Astrocyte (in vitro differentiated cells and primary cell): ENCODE measurements at regions not wholly inside any gene's neighbourhood (a gene's known extent, or its start where the extent isn't known, plus 50 kb on each side); places are given as distances from the start of the nearest gene placed in this dataset.

ENCODE experiments used
- DNase-seq: peaks from one replicate; pipeline ENCODE4 v3.0.0-alpha.2; 2010; ENCODE audit warnings: low read depth
- FAIRE-seq: peaks from 2 replicates; lab custom pipeline; 2011; peaks lifted over from hg19 to GRCh38; lab: Jason Lieb, UNC
- H2AFZ ChIP-seq: 2 replicates; pipeline ENCODE4 v1.6.0; 2012; ENCODE audit warnings: low read depth, low read length, inconsistent platforms
- H3K27ac ChIP-seq: 2 replicates; pipeline ENCODE4 v1.5.1; 2011; ENCODE audit warnings: low read depth, low read length, inconsistent platforms
- H3K27me3 ChIP-seq: 2 replicates; pipeline ENCODE4 v1.6.0; 2011; ENCODE audit warnings: low read length, inconsistent platforms; ENCODE audit not compliant: insufficient read depth
- H3K36me3 ChIP-seq: 2 replicates; pipeline ENCODE4 v1.5.1; 2011; ENCODE audit warnings: low read length, inconsistent platforms; ENCODE audit not compliant: insufficient read depth
- H3K4me1 ChIP-seq: 2 replicates; pipeline ENCODE4 v1.5.1; 2011; ENCODE audit warnings: low read length, inconsistent platforms; ENCODE audit not compliant: insufficient read depth
- H3K4me2 ChIP-seq: 2 replicates; pipeline ENCODE4 v1.6.0; 2012; ENCODE audit warnings: low read length, inconsistent platforms
- H3K4me3 ChIP-seq: 2 replicates; pipeline ENCODE4 v1.5.1; 2011; ENCODE audit warnings: low read depth, mild to moderate bottlenecking, low read length, inconsistent platforms; ENCODE audit not compliant: insufficient read depth
- H3K79me2 ChIP-seq: 2 replicates; pipeline ENCODE4 v1.6.0; 2012; ENCODE audit warnings: mild to moderate bottlenecking, low read length, inconsistent platforms; ENCODE audit not compliant: insufficient read depth
- H3K9ac ChIP-seq: 2 replicates; pipeline ENCODE4 v1.6.0; 2012; ENCODE audit warnings: mild to moderate bottlenecking, low read length, inconsistent platforms
- H3K9me3 ChIP-seq: 2 replicates; pipeline ENCODE4 v1.5.1; 2012; ENCODE audit warnings: low read depth, mild to moderate bottlenecking, low read length, inconsistent platforms; ENCODE audit not compliant: insufficient read depth
- H4K20me1 ChIP-seq: 2 replicates; pipeline ENCODE4 v1.6.0; 2012; ENCODE audit warnings: low read length, inconsistent platforms; ENCODE audit not compliant: insufficient read depth
- H3K27ac Mint-ChIP-seq: one replicate; pipeline ENCODE4 v1.8.0; 2021; ENCODE audit warnings: mild to moderate bottlenecking, mixed read lengths; ENCODE audit not compliant: unreplicated experiment
- H3K27me3 Mint-ChIP-seq: one replicate; pipeline ENCODE4 v1.8.0; 2021; ENCODE audit warnings: low read depth, mixed read lengths; ENCODE audit not compliant: unreplicated experiment
- H3K36me3 Mint-ChIP-seq: one replicate; pipeline ENCODE4 v1.8.0; 2021; ENCODE audit warnings: low read depth, mixed read lengths; ENCODE audit not compliant: unreplicated experiment
- H3K4me1 Mint-ChIP-seq: one replicate; pipeline ENCODE4 v1.8.0; 2021; ENCODE audit warnings: low read depth, mixed read lengths; ENCODE audit not compliant: unreplicated experiment
- H3K4me3 Mint-ChIP-seq: one replicate; pipeline ENCODE4 v1.8.0; 2021; ENCODE audit warnings: mild to moderate bottlenecking, moderate library complexity, mixed read lengths; ENCODE audit not compliant: unreplicated experiment
- H3K9me3 Mint-ChIP-seq: one replicate; pipeline ENCODE4 v1.8.0; 2021; ENCODE audit warnings: mild to moderate bottlenecking, mixed read lengths; ENCODE audit not compliant: unreplicated experiment
- CTCF ChIP-seq: IDR thresholded peaks from 2 replicates; pipeline ENCODE4 v1.5.1; 2011; ENCODE audit warnings: low read depth, mild to moderate bottlenecking, inconsistent platforms, low read length, moderate library complexity; ENCODE audit not compliant: insufficient read depth
- EZH2 ChIP-seq: IDR thresholded peaks from 2 replicates; pipeline ENCODE4 v1.6.1; 2012; ENCODE audit warnings: mild to moderate bottlenecking, low read length, inconsistent platforms; ENCODE audit not compliant: insufficient read depth

GRCh38 chr5:86926033-86926432 is 308.3 kb downstream of the COX7C start:
- no peaks in the 10 kb centered on the region for H3K4me1 ChIP-seq
- no peak overlapping the region for H3K9ac ChIP-seq
- H3K4me3 ChIP-seq: no peak overlapping the region
- no peak for TF ChIP-seq EZH2
- no peak for TF ChIP-seq CTCF
- no peaks in the 10 kb centered on the region for H3K9me3 ChIP-seq
- H3K4me1 Mint-ChIP-seq: no peaks in the 10 kb centered on the region
- H3K36me3 ChIP-seq: no peaks in the 10 kb centered on the region
- H3K79me2 ChIP-seq: no peaks in the 10 kb centered on the region
- no peak overlapping the region for H2AFZ ChIP-seq
- no peaks in the 10 kb centered on the region for H3K9me3 Mint-ChIP-seq
- no peak overlapping the region for H3K27ac ChIP-seq
- H3K4me2 ChIP-seq: no peak overlapping the region
- no peak overlapping the region for H3K27ac Mint-ChIP-seq
- H3K27me3 Mint-ChIP-seq: peaks cover 3% of the 10 kb centered on the region
- H3K4me3 Mint-ChIP-seq: no peak overlapping the region
- no peak for DNase-seq
- H3K36me3 Mint-ChIP-seq: no peaks in the 10 kb centered on the region
- H4K20me1 ChIP-seq: no peaks in the 10 kb centered on the region
- FAIRE-seq: no peak
- no peaks in the 10 kb centered on the region for H3K27me3 ChIP-seq

GRCh38 chr5:86929123-86929766 is 311.5 kb downstream of the COX7C start:
- DNase-seq (no peak), FAIRE-seq (no peak)
- no peak overlapping the region for H3K4me3 Mint-ChIP-seq
- H3K36me3 ChIP-seq: no peaks in the 10 kb centered on the region
- H3K36me3 Mint-ChIP-seq: no peaks in the 10 kb centered on the region
- H3K9me3 ChIP-seq: no peaks in the 10 kb centered on the region
- no peaks in the 10 kb centered on the region for H3K79me2 ChIP-seq
- no peaks in the 10 kb centered on the region for H3K9me3 Mint-ChIP-seq
- peak overlapping the region; percentile 42 for H2AFZ ChIP-seq
- no peak overlapping the region for H3K4me3 ChIP-seq
- no peak overlapping the region for H3K4me2 ChIP-seq
- no peaks in the 10 kb centered on the region for H3K4me1 Mint-ChIP-seq
- TF ChIP-seq CTCF: no peak
- no peak for TF ChIP-seq EZH2
- no peak overlapping the region for H3K9ac ChIP-seq
- peaks cover 3% of the 10 kb centered on the region for H3K27me3 Mint-ChIP-seq
- H3K27ac Mint-ChIP-seq: no peak overlapping the region
- no peaks in the 10 kb centered on the region for H3K27me3 ChIP-seq
- H3K27ac ChIP-seq: no peak overlapping the region
- no peaks in the 10 kb centered on the region for H3K4me1 ChIP-seq
- H4K20me1 ChIP-seq: no peaks in the 10 kb centered on the region

- H3K4me2 ChIP-seq: no peak overlapping the region
- H4K20me1 ChIP-seq: no peaks in the 10 kb centered on the region
- Mint-ChIP-seq H3K9me3 (no peaks in the 10 kb centered on the region), H3K36me3 (no peaks in the 10 kb centered on the region), H3K27ac (no peak overlapping the region), H3K27me3 (peaks cover 2% of the 10 kb centered on the region), H3K4me3 (no peak overlapping the region), H3K4me1 (no peaks in the 10 kb centered on the region)
- no peak overlapping the region for H2AFZ ChIP-seq
- H3K4me1 ChIP-seq: no peaks in the 10 kb centered on the region
- H3K36me3 ChIP-seq: no peaks in the 10 kb centered on the region
- H3K27me3 ChIP-seq: no peaks in the 10 kb centered on the region
- no peaks in the 10 kb centered on the region for H3K9me3 ChIP-seq
- TF ChIP-seq EZH2 (no peak), CTCF (no peak)
- H3K79me2 ChIP-seq: no peaks in the 10 kb centered on the region
- H3K4me3 ChIP-seq: no peak overlapping the region
- FAIRE-seq (no peak), DNase-seq (no peak)
- no peak overlapping the region for H3K27ac ChIP-seq
- no peak overlapping the region for H3K9ac ChIP-seq
Measured at GRCh38 chr5:86951761-86952160, 315.9 kb upstream of the RASA1 start.
